ENCODE measurements at regions not wholly inside any gene's neighbourhood (a gene's known extent, or its start where the extent isn't known, plus 50 kb on each side); places are given as distances from the start of the nearest gene placed in this dataset.

GRCh38 chr3:193086681-193087080, 154.3 kb upstream of the PLAAT1 start:
- no peak for DNase-seq
- Mint-ChIP-seq H3K36me3 (ENCODE audit: low read depth) (no peaks in the 10 kb centered on the region), H3K9me3 (peaks cover 9% of the 10 kb centered on the region), H3K27me3 (ENCODE audit: low read depth) (peaks cover 6% of the 10 kb centered on the region), H3K4me1 (ENCODE audit: low read depth) (no peaks in the 10 kb centered on the region), H3K27ac (no peak overlapping the region), H3K4me3 (no peak overlapping the region)
- CTCF ChIA-PET: interaction anchor here (0.6 kb wide), 1 partner anchor 273 kb away, joined by 6 read pairs; no protein-coding TSS in a partner anchor
- intact Hi-C loops (cut with micrococcal nuclease): no loop called here

DNA sequence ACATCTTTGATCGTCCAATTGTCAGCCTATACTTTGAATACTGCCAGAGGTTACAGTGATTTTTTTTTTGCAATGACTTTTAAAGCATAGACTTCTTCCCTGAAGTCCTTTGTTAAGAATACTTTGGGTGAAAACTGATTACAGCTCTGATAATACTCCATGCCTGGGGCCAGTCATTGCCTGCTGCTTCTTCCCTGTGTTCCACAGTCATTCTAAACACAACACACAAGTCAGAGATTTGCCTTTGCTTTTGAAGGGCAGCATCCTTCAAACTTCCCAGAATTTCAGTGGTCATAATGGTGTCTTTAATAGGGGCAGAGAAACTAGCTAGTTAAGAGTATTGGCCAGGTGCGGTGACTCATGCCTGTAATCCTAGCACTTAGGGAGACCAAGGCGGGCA, 153.7 kb upstream of the PLAAT1 start:
- Mint-ChIP-seq H3K9me3 (peaks cover 7% of the 10 kb centered on the region), H3K4me3 (no peak overlapping the region)
- CTCF ChIA-PET: no interaction called here

DNA sequence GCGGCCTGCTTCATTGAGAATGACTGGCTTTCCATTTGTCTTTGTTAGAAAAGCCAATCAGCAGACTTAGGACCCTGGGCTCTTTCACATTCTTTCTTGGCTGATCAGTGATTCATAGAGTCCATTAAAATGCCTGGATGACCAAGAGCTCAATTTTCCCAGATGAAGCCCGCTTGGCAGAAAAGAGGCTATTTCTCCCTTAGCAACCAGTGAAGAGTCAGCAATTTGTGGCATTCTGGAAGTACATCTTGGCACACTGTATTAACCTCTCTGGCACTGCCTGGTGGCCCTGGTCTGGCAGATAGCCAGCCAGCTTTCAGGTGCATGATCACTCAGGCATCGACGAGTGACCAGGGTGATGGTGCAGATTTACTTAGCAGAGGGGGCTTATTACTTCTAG, 145.7 kb upstream of the PLAAT1 start:
- H3K27ac Mint-ChIP-seq: no peak overlapping the region
- H3K4me3 Mint-ChIP-seq: no peak overlapping the region
- H3K36me3 Mint-ChIP-seq (ENCODE audit: low read depth): no peaks in the 10 kb centered on the region
- peaks cover 3% of the 10 kb centered on the region for H3K9me3 Mint-ChIP-seq
- no peaks in the 10 kb centered on the region for H3K4me1 Mint-ChIP-seq (ENCODE audit: low read depth)
- no peak for DNase-seq
- intact Hi-C loops (cut with micrococcal nuclease): no loop called here
- H3K27me3 Mint-ChIP-seq (ENCODE audit: low read depth): no peaks in the 10 kb centered on the region
- CTCF ChIA-PET: no interaction called here

More for the DNA sequence above, 153.7 kb upstream of the PLAAT1 start:
- peaks cover 6% of the 10 kb centered on the region for H3K27me3 Mint-ChIP-seq (ENCODE audit: low read depth)
- H3K36me3 Mint-ChIP-seq (ENCODE audit: low read depth): no peaks in the 10 kb centered on the region
- DNase-seq: no peak
- intact Hi-C loops (cut with micrococcal nuclease): no loop called here
- no peak overlapping the region for H3K27ac Mint-ChIP-seq
- H3K4me1 Mint-ChIP-seq (ENCODE audit: low read depth): no peaks in the 10 kb centered on the region

DNA sequence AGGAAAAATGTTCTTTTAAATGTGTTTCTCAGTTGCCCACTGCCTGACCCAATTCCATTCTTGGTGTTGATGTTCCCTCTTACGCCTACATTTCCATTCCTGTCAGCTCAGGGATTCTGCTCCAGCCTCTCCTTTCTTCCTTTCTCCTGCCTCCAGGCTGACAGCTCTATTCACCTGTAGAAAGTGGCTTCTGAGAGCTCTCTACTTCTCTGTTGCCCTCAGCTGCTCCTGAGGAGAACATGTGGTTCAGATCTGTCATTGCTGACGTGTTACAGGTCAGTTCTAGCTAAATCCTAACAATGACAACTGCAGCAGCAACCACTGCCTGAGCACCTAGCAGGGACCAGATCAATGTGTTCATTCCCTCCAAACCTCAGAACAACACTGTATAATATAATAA, 144.9 kb upstream of the PLAAT1 start:
- H3K9me3 Mint-ChIP-seq: peaks cover 9% of the 10 kb centered on the region
- H3K27ac Mint-ChIP-seq: no peak overlapping the region
- no peak for DNase-seq
- H3K36me3 Mint-ChIP-seq (ENCODE audit: low read depth): no peaks in the 10 kb centered on the region
- H3K4me1 Mint-ChIP-seq (ENCODE audit: low read depth): no peaks in the 10 kb centered on the region
- H3K27me3 Mint-ChIP-seq (ENCODE audit: low read depth): no peaks in the 10 kb centered on the region
- intact Hi-C loops (cut with micrococcal nuclease): no loop called here
- CTCF ChIA-PET: no interaction called here
- no peak overlapping the region for H3K4me3 Mint-ChIP-seq

DNA sequence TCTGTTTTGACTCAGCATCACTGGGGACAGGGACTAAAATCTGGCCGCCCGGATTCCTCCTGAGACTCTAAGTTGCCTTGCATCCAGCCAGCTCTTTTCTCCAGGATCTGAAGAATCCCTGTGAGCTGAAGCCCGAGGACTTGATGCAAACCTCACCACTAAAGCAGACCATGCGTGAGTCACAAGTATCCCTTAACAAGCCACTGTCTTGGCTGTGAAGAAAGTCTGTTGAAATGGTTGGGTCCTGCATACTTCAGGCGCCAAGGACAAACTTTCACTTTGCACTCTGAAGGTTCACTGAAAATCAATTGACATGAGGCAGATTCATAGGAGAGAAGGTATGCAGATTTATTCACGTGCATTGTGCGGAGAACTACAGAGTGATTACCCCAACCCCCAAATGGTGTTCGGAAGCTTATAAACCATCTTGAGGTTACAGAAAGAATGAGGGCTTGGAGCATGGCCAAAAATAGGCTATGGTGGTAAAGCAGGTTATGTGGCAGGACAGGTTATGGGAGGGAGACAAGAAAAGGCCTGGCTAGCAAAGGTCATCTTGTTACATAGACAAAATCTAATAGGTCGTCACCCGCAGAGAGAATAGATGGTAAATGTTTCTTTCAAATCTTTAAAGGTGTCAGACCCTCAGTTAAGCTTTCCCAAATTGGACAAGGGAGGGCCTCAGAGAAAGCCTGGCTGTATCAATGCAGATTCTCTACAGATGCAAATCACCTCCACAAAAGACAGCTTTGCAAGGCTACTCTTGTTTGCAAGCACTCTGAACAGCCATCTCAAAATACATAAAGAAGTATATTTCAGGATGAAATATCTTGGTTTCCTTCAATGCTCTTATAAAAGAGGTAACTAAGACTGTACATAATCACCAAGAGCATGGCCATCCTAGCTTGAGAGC, 126.3 kb upstream of the PLAAT1 start:
- no peaks in the 10 kb centered on the region for H3K4me1 Mint-ChIP-seq (ENCODE audit: low read depth)
- H3K36me3 Mint-ChIP-seq (ENCODE audit: low read depth): no peaks in the 10 kb centered on the region
- CTCF ChIA-PET: no interaction called here
- DNase-seq: no peak
- peaks cover 2% of the 10 kb centered on the region for H3K27me3 Mint-ChIP-seq (ENCODE audit: low read depth)
- H3K4me3 Mint-ChIP-seq: no peak overlapping the region
- H3K27ac Mint-ChIP-seq: no peak overlapping the region
- intact Hi-C loops (cut with micrococcal nuclease): no loop called here
- H3K9me3 Mint-ChIP-seq: no peaks in the 10 kb centered on the region

- Mint-ChIP-seq H3K27ac (no peak overlapping the region), H3K9me3 (no peaks in the 10 kb centered on the region), H3K36me3 (ENCODE audit: low read depth) (no peaks in the 10 kb centered on the region), H3K27me3 (ENCODE audit: low read depth) (peaks cover 2% of the 10 kb centered on the region), H3K4me3 (no peak overlapping the region), H3K4me1 (ENCODE audit: low read depth) (no peaks in the 10 kb centered on the region)
- CTCF ChIA-PET: no interaction called here
- intact Hi-C loops (cut with micrococcal nuclease): no loop called here
- no peak for DNase-seq
Measured at GRCh38 chr3:193116871-193117270, 124.2 kb upstream of the PLAAT1 start.

- H3K27ac Mint-ChIP-seq: no peak overlapping the region
- intact Hi-C loops (cut with micrococcal nuclease): no loop called here
- no peaks in the 10 kb centered on the region for H3K4me1 Mint-ChIP-seq (ENCODE audit: low read depth)
- H3K27me3 Mint-ChIP-seq (ENCODE audit: low read depth): peaks cover 4% of the 10 kb centered on the region
- DNase-seq: no peak
- H3K36me3 Mint-ChIP-seq (ENCODE audit: low read depth): no peaks in the 10 kb centered on the region
- no peaks in the 10 kb centered on the region for H3K9me3 Mint-ChIP-seq
- CTCF ChIA-PET: no interaction called here
- H3K4me3 Mint-ChIP-seq: no peak overlapping the region
Measured at GRCh38 chr3:193118907-193119306, 122.1 kb upstream of the PLAAT1 start.

GRCh38 chr3:193119926-193120325, 121.1 kb upstream of the PLAAT1 start:
- H3K4me3 Mint-ChIP-seq: no peak overlapping the region
- CTCF ChIA-PET: no interaction called here
- H3K27me3 Mint-ChIP-seq (ENCODE audit: low read depth): peaks cover 4% of the 10 kb centered on the region
- H3K27ac Mint-ChIP-seq: no peak overlapping the region
- no peaks in the 10 kb centered on the region for H3K4me1 Mint-ChIP-seq (ENCODE audit: low read depth)
- DNase-seq: no peak
- intact Hi-C loops (cut with micrococcal nuclease): loop anchor here (10.0 kb wide), 1 partner anchor 305 kb away; no protein-coding TSS in a partner anchor
- H3K9me3 Mint-ChIP-seq: no peaks in the 10 kb centered on the region
- no peaks in the 10 kb centered on the region for H3K36me3 Mint-ChIP-seq (ENCODE audit: low read depth)

GRCh38 chr3:193124861-193125260, 116.2 kb upstream of the PLAAT1 start:
- H3K27me3 Mint-ChIP-seq (ENCODE audit: low read depth): peaks cover 1% of the 10 kb centered on the region
- H3K36me3 Mint-ChIP-seq (ENCODE audit: low read depth): no peaks in the 10 kb centered on the region
- no peaks in the 10 kb centered on the region for H3K4me1 Mint-ChIP-seq (ENCODE audit: low read depth)
- DNase-seq: no peak
- intact Hi-C loops (cut with micrococcal nuclease): loop anchor here (5.0 to 10.0 kb wide), 2 partner anchors 310 to 558 kb away; no protein-coding TSS in a partner anchor
- CTCF ChIA-PET: no interaction called here
- no peak overlapping the region for H3K27ac Mint-ChIP-seq
- no peaks in the 10 kb centered on the region for H3K9me3 Mint-ChIP-seq
- H3K4me3 Mint-ChIP-seq: no peak overlapping the region

- Mint-ChIP-seq H3K4me1 (ENCODE audit: low read depth) (no peaks in the 10 kb centered on the region), H3K36me3 (ENCODE audit: low read depth) (no peaks in the 10 kb centered on the region), H3K27ac (no peak overlapping the region), H3K4me3 (no peak overlapping the region), H3K9me3 (no peaks in the 10 kb centered on the region), H3K27me3 (ENCODE audit: low read depth) (peaks cover 10% of the 10 kb centered on the region)
- CTCF ChIA-PET: interaction anchor here (1.2 to 1.3 kb wide), 2 partner anchors 317 to 331 kb away, joined by 4 to 7 read pairs; no protein-coding TSS in a partner anchor
- intact Hi-C loops (cut with micrococcal nuclease): loop anchor here (5.0 to 10.0 kb wide), 2 partner anchors 315 to 562 kb away; no protein-coding TSS in a partner anchor
- no peak for DNase-seq
Measured at GRCh38 chr3:193129607-193130006, 111.4 kb upstream of the PLAAT1 start.

- H3K36me3 Mint-ChIP-seq (ENCODE audit: low read depth): no peaks in the 10 kb centered on the region
- H3K9me3 Mint-ChIP-seq: no peaks in the 10 kb centered on the region
- peaks cover 10% of the 10 kb centered on the region for H3K27me3 Mint-ChIP-seq (ENCODE audit: low read depth)
- H3K27ac Mint-ChIP-seq: no peak overlapping the region
- DNase-seq: no peak
- no peak overlapping the region for H3K4me3 Mint-ChIP-seq
- no peaks in the 10 kb centered on the region for H3K4me1 Mint-ChIP-seq (ENCODE audit: low read depth)
- CTCF ChIA-PET: no interaction called here
- intact Hi-C loops (cut with micrococcal nuclease): no loop called here
Measured at GRCh38 chr3:193130576-193130975, 110.4 kb upstream of the PLAAT1 start.

DNA sequence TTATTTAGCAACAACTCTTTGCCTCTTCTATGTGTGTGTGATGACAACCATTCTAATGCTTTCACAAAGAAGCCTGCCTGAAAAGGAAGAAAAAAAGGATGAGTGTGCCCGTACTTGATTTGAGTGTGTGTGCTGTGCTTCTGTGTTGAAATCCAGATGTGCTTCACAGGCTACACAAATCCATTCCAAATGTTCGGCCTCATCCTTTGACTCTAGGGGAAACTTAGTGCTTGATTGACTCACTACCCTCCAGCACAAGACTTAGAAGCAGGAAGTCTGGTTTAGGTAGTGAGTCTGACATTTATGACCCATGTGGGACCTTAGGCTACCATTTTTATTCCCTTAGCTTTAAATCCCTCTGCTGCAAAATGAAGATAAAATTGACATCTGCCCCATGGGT, 108.8 kb upstream of the PLAAT1 start:
- H3K27ac Mint-ChIP-seq: no peak overlapping the region
- H3K4me1 Mint-ChIP-seq (ENCODE audit: low read depth): no peaks in the 10 kb centered on the region
- DNase-seq: no peak

DNA sequence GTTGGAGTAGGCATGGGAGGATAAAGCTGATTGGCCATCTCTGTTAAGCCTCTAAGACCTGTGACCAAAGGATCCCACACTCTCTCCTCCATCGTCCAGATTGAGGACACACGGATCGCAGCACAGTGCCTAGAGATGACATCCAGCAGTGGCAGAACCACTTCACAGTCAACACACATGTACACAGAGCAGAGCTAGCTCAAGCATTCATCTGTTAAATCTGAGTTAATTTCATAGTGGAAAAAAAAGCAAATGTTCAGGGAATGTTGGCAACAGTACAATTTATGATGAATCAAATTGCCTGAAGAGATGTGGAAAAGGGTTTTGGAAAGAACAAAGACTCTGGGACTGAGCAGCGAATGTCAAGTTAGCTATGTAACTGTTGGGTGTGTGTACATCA, 108.1 kb upstream of the PLAAT1 start:
- intact Hi-C loops (cut with micrococcal nuclease): no loop called here
- H3K27me3 Mint-ChIP-seq (ENCODE audit: low read depth): peaks cover 17% of the 10 kb centered on the region
- DNase-seq: no peak
- H3K36me3 Mint-ChIP-seq (ENCODE audit: low read depth): no peaks in the 10 kb centered on the region
- H3K9me3 Mint-ChIP-seq: no peaks in the 10 kb centered on the region
- H3K4me3 Mint-ChIP-seq: no peak overlapping the region
- no peak overlapping the region for H3K27ac Mint-ChIP-seq
- CTCF ChIA-PET: no interaction called here
- no peaks in the 10 kb centered on the region for H3K4me1 Mint-ChIP-seq (ENCODE audit: low read depth)

More for the DNA sequence above, 108.8 kb upstream of the PLAAT1 start:
- Mint-ChIP-seq H3K4me3 (no peak overlapping the region), H3K36me3 (ENCODE audit: low read depth) (no peaks in the 10 kb centered on the region), H3K27me3 (ENCODE audit: low read depth) (peaks cover 14% of the 10 kb centered on the region), H3K9me3 (no peaks in the 10 kb centered on the region)
- CTCF ChIA-PET: no interaction called here
- intact Hi-C loops (cut with micrococcal nuclease): no loop called here
